ENCODE measurements at regions not wholly inside any gene's neighbourhood (a gene's known extent, or its start where the extent isn't known, plus 50 kb on each side); places are given as distances from the start of the nearest gene placed in this dataset.

GRCh38 chr17:65362826-65363225 lies 198.6 kb downstream of the AXIN2 start:
- intact Hi-C loops (cut with DNase I; ENCODE audit: low total_unique reads): no loop called here
- Histone ChIP-seq H3K9me3 (no peaks in the 10 kb centered on the region), H3K4me3 (no peak overlapping the region), H3K27ac (no peak overlapping the region), H3K36me3 (no peaks in the 10 kb centered on the region), H3K27me3 (no peaks in the 10 kb centered on the region), H3K4me1 (no peaks in the 10 kb centered on the region)
- no peak for DNase-seq (ENCODE audit: low spot score in 2 of 2)
- TF ChIP-seq POLR2A (IDR thresholded peaks at IDR 0.05): no peak
- TF ChIP-seq, protein P1, sequence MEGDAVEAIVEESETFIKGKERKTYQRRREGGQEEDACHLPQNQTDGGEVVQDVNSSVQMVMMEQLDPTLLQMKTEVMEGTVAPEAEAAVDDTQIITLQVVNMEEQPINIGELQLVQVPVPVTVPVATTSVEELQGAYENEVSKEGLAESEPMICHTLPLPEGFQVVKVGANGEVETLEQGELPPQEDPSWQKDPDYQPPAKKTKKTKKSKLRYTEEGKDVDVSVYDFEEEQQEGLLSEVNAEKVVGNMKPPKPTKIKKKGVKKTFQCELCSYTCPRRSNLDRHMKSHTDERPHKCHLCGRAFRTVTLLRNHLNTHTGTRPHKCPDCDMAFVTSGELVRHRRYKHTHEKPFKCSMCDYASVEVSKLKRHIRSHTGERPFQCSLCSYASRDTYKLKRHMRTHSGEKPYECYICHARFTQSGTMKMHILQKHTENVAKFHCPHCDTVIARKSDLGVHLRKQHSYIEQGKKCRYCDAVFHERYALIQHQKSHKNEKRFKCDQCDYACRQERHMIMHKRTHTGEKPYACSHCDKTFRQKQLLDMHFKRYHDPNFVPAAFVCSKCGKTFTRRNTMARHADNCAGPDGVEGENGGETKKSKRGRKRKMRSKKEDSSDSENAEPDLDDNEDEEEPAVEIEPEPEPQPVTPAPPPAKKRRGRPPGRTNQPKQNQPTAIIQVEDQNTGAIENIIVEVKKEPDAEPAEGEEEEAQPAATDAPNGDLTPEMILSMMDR (IDR thresholded peaks at IDR 0.05): no peak

GRCh38 chr17:65360961-65361552 lies 200.4 kb downstream of the AXIN2 start:
- no peaks in the 10 kb centered on the region for H3K36me3 ChIP-seq
- no peaks in the 10 kb centered on the region for H3K4me1 ChIP-seq
- no peaks in the 10 kb centered on the region for H3K27me3 ChIP-seq
- no peak overlapping the region for H3K27ac ChIP-seq
- no peak overlapping the region for H3K4me3 ChIP-seq
- H3K9me3 ChIP-seq: no peaks in the 10 kb centered on the region
- intact Hi-C loops (cut with DNase I; ENCODE audit: low total_unique reads): no loop called here
- no peak for DNase-seq (ENCODE audit: low spot score in 2 of 2)
- TF ChIP-seq POLR2AphosphoS5 (IDR thresholded peaks at IDR 0.05): no peak
- TF ChIP-seq POLR2A (IDR thresholded peaks at IDR 0.05): no peak
- TF ChIP-seq, protein P1 (IDR thresholded peaks at IDR 0.05): no peak

- no peaks in the 10 kb centered on the region for H3K9me3 ChIP-seq
- no peak overlapping the region for H3K4me3 ChIP-seq
- H3K36me3 ChIP-seq: no peaks in the 10 kb centered on the region
- H3K4me1 ChIP-seq: no peaks in the 10 kb centered on the region
- no peaks in the 10 kb centered on the region for H3K27me3 ChIP-seq
- DNase-seq (ENCODE audit: low spot score in 2 of 2): no peak
- intact Hi-C loops (cut with DNase I; ENCODE audit: low total_unique reads): no loop called here
- H3K27ac ChIP-seq: no peak overlapping the region
- TF ChIP-seq, protein P1 (IDR thresholded peaks at IDR 0.05): no peak
- TF ChIP-seq POLR2AphosphoS5 (IDR thresholded peaks at IDR 0.05) (no peak), POLR2A (IDR thresholded peaks at IDR 0.05) (no peak)
These were observed 202.4 kb downstream of the AXIN2 start for GRCh38 chr17:65359016-65359415.

DNA sequence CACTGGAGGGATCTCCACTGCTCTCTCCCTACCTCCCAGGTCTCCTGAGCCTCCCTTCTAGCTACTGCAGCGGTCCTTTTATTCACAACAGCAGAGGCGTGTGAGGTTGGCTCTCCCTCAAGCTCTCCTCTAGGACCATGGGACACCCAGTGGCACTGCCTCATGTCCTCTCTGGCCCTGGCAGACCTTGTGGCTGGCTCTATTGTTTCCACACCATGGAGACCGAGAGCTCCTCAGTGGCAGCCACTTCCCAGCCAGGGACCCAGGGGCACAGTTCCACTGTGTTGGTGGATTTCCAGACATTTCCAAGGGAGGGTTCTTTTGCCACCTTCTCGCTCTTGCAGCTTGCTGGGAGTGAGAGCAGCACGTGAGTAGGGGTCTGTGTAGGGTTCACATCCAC lies 204.9 kb downstream of the AXIN2 start:
- DNase-seq (ENCODE audit: low spot score in 2 of 2): no peak

DNA sequence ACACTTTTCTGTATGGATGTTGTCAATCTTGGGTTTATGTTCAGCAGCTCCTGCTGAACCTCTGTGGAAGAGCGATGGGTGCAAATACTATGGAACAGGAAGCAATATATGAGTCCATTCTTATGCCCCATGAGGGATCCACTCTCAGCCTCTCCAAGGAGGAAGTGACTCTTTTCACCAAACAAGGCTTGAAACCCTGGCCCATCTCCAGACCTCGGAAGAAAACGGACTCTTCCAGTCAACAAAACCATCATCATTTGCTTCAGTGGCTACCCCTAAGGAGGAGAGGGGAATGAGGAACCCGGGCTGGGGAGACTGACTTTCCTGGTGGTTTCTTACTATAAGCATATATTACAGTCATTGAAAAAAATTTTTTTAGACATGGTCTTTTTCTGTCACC lies 206.2 kb downstream of the AXIN2 start:
- intact Hi-C loops (cut with DNase I; ENCODE audit: low total_unique reads): no loop called here
- no peaks in the 10 kb centered on the region for H3K4me1 ChIP-seq
- H3K36me3 ChIP-seq: no peaks in the 10 kb centered on the region
- TF ChIP-seq POLR2AphosphoS5 (IDR thresholded peaks at IDR 0.05) (no peak), POLR2A (IDR thresholded peaks at IDR 0.05) (no peak)
- TF ChIP-seq, protein P1 (IDR thresholded peaks at IDR 0.05): no peak
- H3K9me3 ChIP-seq: peaks cover under 1 to 1% of the 10 kb centered on the region in 2 donors
- DNase-seq (ENCODE audit: low spot score in 2 of 2): no peak
- no peak overlapping the region for H3K4me3 ChIP-seq
- H3K27me3 ChIP-seq: no peaks in the 10 kb centered on the region
- no peak overlapping the region for H3K27ac ChIP-seq

More for the DNA sequence above, 204.9 kb downstream of the AXIN2 start:
- H3K9me3 ChIP-seq: no peaks in the 10 kb centered on the region
- no peaks in the 10 kb centered on the region for H3K27me3 ChIP-seq
- no peak for TF ChIP-seq POLR2A (IDR thresholded peaks at IDR 0.05)
- TF ChIP-seq, protein P1 (IDR thresholded peaks at IDR 0.05): no peak
- TF ChIP-seq POLR2AphosphoS5 (IDR thresholded peaks at IDR 0.05): no peak
- no peaks in the 10 kb centered on the region for H3K4me1 ChIP-seq
- H3K27ac ChIP-seq: no peak overlapping the region
- intact Hi-C loops (cut with DNase I; ENCODE audit: low total_unique reads): no loop called here
- no peak overlapping the region for H3K4me3 ChIP-seq
- no peaks in the 10 kb centered on the region for H3K36me3 ChIP-seq

Measured in breast epithelium (tissue), 4 donors.